ENCODE measurements at regions not wholly inside any gene's neighbourhood (a gene's known extent, or its start where the extent isn't known, plus 50 kb on each side); places are given as distances from the start of the nearest gene placed in this dataset.

- Histone ChIP-seq H3K23ac (ENCODE audit: low read depth, low read length) (no peak overlapping the region), H2AK9ac (replicated peaks; ENCODE audit: low read depth, low read length, poor library complexity) (no peak overlapping the region), H3K79me1 (ENCODE audit: low read depth in 1 of 2, low read length in 2 of 2) (no peaks in the 10 kb centered on the region), H2BK15ac (ENCODE audit: low read depth, low read length) (no peak overlapping the region), H3K14ac (replicated peaks; ENCODE audit: low read depth, low read length) (no peak overlapping the region), H3K18ac (ENCODE audit: low read depth, low read length) (no peak overlapping the region), H3K27ac (ENCODE audit: insufficient read depth, low read length) (no peak overlapping the region), H3K27me3 (ENCODE audit: control insufficient read depth, insufficient read depth, low read length) (no peaks in the 10 kb centered on the region), H3K4me2 (ENCODE audit: low read depth, low read length) (no peak overlapping the region), H3K9me1 (ENCODE audit: insufficient read depth, low read length) (no peaks in the 10 kb centered on the region), H3K4me1 (ENCODE audit: control insufficient read depth, insufficient read depth, low read length) (no peaks in the 10 kb centered on the region), H4K20me1 (ENCODE audit: insufficient read depth, low read length) (no peaks in the 10 kb centered on the region), H2AFZ (replicated peaks; ENCODE audit: low read length, poor library complexity) (no peak overlapping the region), H3K9ac (ENCODE audit: low read depth, low read length) (no peak overlapping the region), H4K91ac (ENCODE audit: insufficient read depth, low read depth, low read length) (no peak overlapping the region), H2AK5ac (ENCODE audit: low read depth, low read length) (no peak overlapping the region), H2BK5ac (ENCODE audit: low read depth, low read length, poor library complexity, severe bottlenecking) (no peak overlapping the region), H3K36me3 (ENCODE audit: control insufficient read depth, insufficient read depth, low read length) (no peaks in the 10 kb centered on the region), H3K4me3 (ENCODE audit: insufficient read depth, low read depth, low read length) (no peak overlapping the region), H2BK20ac (ENCODE audit: low read depth, low read length) (no peak overlapping the region), H4K8ac (ENCODE audit: low read depth in 2 of 2, low read length in 2 of 2) (no peak overlapping the region), H2BK120ac (ENCODE audit: low read depth, low read length) (no peak overlapping the region), H3K56ac (ENCODE audit: extremely low read depth, insufficient read depth, low read length) (no peak overlapping the region), H3K4ac (ENCODE audit: low read depth, low read length) (no peak overlapping the region), H4K5ac (ENCODE audit: low read depth, low read length) (no peak overlapping the region), H3K9me3 (ENCODE audit: control insufficient read depth, insufficient read depth, low read length) (no peaks in the 10 kb centered on the region)
- ATAC-seq (ENCODE audit: low read depth) (no peak), DNase-seq (no peak)
- in situ Hi-C loops (cut with MboI; ENCODE audit: low sequenced_read_pairs) (no loop called here), dilution Hi-C loops (cut with HindIII; ENCODE audit: low sequenced_read_pairs, unreplicated experiment) (no loop called here), intact Hi-C loops (cut with micrococcal nuclease) (no loop called here)
- TF ChIP-seq CEBPB (IDR thresholded peaks at IDR 0.05; ENCODE audit: low read depth, low read length): no peak
- TF ChIP-seq MXI1 (IDR thresholded peaks at IDR 0.05; ENCODE audit: borderline replicate concordance, low read depth, low read length): no peak
- no peak for TF ChIP-seq CTCF (conservative IDR thresholded peaks at IDR 0.05; ENCODE audit: low read depth, low read length)
- no peak for TF ChIP-seq USF2 (IDR thresholded peaks at IDR 0.05; ENCODE audit: low read depth, low read length)
- TF ChIP-seq MAZ (IDR thresholded peaks at IDR 0.05; ENCODE audit: borderline replicate concordance, low read depth, low read length): no peak
- TF ChIP-seq RFX5 (IDR thresholded peaks at IDR 0.05; ENCODE audit: low read depth, low read length): no peak
- BruUV-seq (replicated peaks): no TSS peak
- POLR2A ChIA-PET (ENCODE audit: unreplicated experiment): no interaction called here
- CTCF ChIA-PET: interaction anchor here (0.5 kb wide), 1 partner anchor 9 kb away, joined by 5 read pairs; no protein-coding TSS in a partner anchor
Measured at GRCh38 chr11:127268932-127269331, 268.4 kb upstream of the KIRREL3 start.
